GM06990 (cell line): ENCODE measurements at regions not wholly inside any gene's neighbourhood (a gene's known extent, or its start where the extent isn't known, plus 50 kb on each side); places are given as distances from the start of the nearest gene placed in this dataset.

Experiments
- DNase-seq: peaks from one replicate; pipeline ENCODE4 v3.0.0-alpha.2; 2011; ENCODE audit not compliant: insufficient read length; ENCODE audit errors: extremely low read depth
- H3K27me3 ChIP-seq: replicated peaks from 2 replicates; pipeline ENCODE4 v1.6.0; 2011; ENCODE audit warnings: low read length; ENCODE audit not compliant: control insufficient read depth, insufficient read depth
- H3K36me3 ChIP-seq: 2 replicates; pipeline ENCODE4 v1.5.1; 2011; ENCODE audit warnings: low read length; ENCODE audit not compliant: control insufficient read depth, insufficient read depth
- H3K4me3 ChIP-seq: replicated peaks from 2 replicates; pipeline ENCODE4 v1.5.1; 2011; ENCODE audit warnings: low read depth, mild to moderate bottlenecking, control low read depth, low read length
- TF ChIP-seq, protein P1 (sequence below): IDR thresholded peaks from 2 replicates; pipeline ENCODE4 v1.5.1; 2011; ENCODE audit warnings: low read length, control low read depth, mild to moderate bottlenecking, inconsistent platforms; ENCODE audit not compliant: insufficient read depth, poor library complexity, severe bottlenecking

DNA sequence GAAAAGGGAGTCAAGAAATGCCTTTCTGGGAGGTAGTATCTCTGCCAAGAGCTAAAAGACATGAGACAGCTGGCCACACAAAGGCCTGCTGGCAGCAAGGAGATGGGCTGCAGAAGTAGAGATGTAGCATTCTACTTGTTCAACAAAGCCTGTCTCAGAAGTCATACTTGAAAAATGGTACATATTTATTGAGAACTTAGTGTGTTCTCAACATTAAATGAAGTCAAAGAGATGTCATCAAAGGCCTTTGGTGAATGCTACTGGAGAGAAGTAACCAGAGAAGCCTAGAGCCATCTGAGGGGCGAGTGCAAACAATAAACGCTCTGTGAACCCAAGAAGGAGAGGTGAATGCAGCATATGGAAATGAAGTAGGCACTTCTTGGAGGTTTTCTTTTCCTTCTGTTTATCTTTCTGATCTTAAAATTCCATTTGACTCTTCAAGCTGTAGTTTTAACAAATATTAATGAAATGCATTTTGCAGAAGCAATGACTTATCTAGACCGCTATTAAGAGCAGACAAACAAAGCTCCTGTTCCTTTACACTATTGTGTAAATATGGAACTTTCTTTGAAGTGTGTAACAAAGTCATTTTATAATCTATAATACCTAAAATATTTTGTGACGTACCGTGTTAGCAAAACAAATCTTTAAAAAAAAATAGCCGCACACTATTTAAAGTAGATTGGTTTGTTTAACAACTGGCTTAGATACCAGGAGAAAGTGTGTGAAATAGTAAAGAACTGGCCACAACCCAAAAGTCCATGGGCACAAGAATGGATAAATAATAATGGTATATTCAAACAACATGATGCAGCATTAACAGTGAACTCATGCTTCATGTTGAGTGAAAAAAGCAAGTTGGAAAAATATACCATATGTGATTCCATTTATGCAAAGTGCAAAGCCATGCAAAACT, 70.2 kb downstream of the ZNF608 start:
- H3K36me3 ChIP-seq, result no peaks in the 10 kb centered on the region; the same call in 1 of the 2 replicates
- DNase-seq, result no peak
- TF ChIP-seq, protein P1, sequence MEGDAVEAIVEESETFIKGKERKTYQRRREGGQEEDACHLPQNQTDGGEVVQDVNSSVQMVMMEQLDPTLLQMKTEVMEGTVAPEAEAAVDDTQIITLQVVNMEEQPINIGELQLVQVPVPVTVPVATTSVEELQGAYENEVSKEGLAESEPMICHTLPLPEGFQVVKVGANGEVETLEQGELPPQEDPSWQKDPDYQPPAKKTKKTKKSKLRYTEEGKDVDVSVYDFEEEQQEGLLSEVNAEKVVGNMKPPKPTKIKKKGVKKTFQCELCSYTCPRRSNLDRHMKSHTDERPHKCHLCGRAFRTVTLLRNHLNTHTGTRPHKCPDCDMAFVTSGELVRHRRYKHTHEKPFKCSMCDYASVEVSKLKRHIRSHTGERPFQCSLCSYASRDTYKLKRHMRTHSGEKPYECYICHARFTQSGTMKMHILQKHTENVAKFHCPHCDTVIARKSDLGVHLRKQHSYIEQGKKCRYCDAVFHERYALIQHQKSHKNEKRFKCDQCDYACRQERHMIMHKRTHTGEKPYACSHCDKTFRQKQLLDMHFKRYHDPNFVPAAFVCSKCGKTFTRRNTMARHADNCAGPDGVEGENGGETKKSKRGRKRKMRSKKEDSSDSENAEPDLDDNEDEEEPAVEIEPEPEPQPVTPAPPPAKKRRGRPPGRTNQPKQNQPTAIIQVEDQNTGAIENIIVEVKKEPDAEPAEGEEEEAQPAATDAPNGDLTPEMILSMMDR, result no peak
- no peaks in the 10 kb centered on the region for H3K27me3 ChIP-seq
- no peak overlapping the region for H3K4me3 ChIP-seq

DNA sequence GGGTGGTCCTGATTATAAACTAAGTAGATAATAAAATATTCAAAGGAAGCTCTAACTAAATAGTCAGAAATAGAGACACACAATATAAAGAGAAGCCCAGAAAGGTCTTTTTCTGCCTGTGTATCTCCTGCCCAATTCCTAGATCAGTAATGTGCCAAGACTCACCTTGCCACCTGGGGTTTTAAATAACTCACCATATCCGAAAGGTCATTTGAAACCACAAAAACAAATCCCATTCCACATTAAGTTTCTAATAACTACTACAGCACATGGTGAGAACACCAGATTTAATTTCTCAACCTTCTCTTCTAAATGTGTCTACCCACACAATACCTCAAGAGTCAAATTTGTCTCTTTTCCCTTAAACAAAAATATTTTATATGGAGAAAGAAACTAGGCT, 75.2 kb downstream of the ZNF608 start:
- no peaks in the 10 kb centered on the region for H3K27me3 ChIP-seq
- no peaks in the 10 kb centered on the region; the same call in none of the 2 replicates for H3K36me3 ChIP-seq
- no peak overlapping the region for H3K4me3 ChIP-seq
- DNase-seq, result no peak
- TF ChIP-seq, protein P1, result no peak

DNA sequence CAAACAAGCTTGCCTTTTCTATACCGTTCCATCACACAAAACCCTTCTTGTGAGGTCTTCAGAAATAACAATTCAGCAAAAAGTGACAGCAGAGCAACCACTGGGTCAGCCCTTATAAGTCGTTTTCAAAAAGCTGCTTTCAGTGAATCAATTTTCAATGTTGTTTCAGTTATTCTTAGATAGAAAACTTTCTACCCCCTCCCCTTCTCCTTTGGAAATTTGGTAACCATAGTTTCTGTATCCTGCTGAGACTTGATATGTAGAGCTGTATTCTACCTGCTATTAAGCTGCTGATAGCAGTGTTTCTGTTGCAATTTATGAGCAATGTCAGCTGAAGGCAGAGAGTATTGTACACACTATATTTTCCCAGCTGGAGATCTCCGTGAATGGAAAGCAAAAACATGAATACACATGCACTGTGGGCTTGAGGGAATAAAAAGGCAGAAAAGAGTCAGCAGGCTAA, 75.7 kb downstream of the ZNF608 start:
- Histone ChIP-seq H3K36me3 (no peaks in the 10 kb centered on the region; the same call in none of the 2 replicates), H3K4me3 (no peak overlapping the region), H3K27me3 (no peaks in the 10 kb centered on the region)
- DNase-seq, result no peak
- TF ChIP-seq, protein P1, result no peak

DNA sequence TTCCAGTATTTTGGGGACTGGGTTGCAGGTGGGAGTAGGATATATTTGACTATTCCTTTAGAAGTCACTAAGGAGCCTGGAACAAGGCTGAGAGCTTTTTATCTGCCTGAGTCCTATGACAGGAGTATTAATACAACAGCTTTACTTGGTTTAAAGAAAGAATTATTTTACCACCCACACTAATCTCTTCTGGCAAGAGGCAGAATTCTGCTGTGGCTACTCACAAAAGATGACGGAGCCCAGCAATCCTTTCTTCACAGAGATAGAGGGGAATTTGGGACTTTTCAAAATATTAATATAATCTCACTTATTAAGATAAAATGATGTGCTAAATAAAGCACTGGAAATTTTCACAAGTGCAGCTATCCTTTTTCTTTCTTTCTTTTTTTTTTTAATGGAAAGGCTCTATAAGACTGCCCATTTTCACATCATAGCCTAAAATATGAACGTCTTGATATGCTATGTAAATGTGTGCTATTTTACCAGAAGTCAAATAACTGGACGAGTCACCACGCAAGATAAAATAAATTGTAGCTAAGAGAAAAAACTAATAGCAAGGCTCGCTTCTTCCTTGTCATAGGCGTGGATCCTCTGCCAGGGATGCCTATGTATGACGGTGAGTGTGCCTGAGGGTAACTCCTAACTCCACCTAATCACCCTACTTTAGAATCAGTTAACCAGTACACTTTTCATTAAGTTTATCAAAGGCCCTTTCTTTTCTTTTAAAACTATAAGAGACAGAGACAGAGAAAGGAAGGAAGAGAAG, 76.3 kb downstream of the ZNF608 start:
- H3K27me3 ChIP-seq, result no peaks in the 10 kb centered on the region
- H3K36me3 ChIP-seq, result no peaks in the 10 kb centered on the region; the same call in none of the 2 replicates
- no peak for DNase-seq
- TF ChIP-seq, protein P1, result no peak
- H3K4me3 ChIP-seq, result no peak overlapping the region

DNA sequence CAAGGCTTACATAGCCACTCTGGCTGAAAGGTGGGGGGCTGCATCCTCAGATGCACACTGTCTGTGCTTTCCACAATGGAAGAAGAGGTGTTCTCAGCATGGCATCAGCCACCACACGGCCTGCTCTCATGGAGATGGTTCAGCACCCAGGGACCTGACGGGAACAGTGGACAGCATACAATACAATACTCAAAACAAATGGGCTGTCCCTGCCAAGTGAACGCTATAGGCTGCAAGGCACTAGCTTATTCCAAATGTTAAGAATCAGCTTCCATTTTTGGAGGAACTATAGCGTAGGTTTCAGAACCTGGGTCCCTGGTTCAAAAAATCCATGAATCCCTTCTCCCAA, 77.2 kb downstream of the ZNF608 start:
- H3K27me3 ChIP-seq, result no peaks in the 10 kb centered on the region
- H3K36me3 ChIP-seq, result no peaks in the 10 kb centered on the region; the same call in none of the 2 replicates
- no peak for DNase-seq
- TF ChIP-seq, protein P1, result no peak
- H3K4me3 ChIP-seq, result no peak overlapping the region
